H9 (cell line): ENCODE measurements at regions not wholly inside any gene's neighbourhood (a gene's known extent, or its start where the extent isn't known, plus 50 kb on each side); places are given as distances from the start of the nearest gene placed in this dataset.

Source experiments
- DNase-seq: peaks from one replicate; pipeline ENCODE4 v3.0.0-alpha.2; 2017
- H2AFZ ChIP-seq: one replicate; pipeline ENCODE4 v1.6.1; 2013; ENCODE audit warnings: mild to moderate bottlenecking, low read length, control low read depth, moderate library complexity
- H2AK5ac ChIP-seq: 2 replicates; pipeline ENCODE4 v1.6.1; 2013; ENCODE audit warnings: low read length, control low read depth, mixed read lengths; ENCODE audit not compliant: insufficient read length
- H2BK120ac ChIP-seq: one replicate; pipeline ENCODE4 v1.6.1; 2013; ENCODE audit warnings: low read depth, mild to moderate bottlenecking, low read length, control low read depth, inconsistent platforms; ENCODE audit not compliant: poor library complexity, severe bottlenecking
- H2BK12ac ChIP-seq: 2 replicates; pipeline ENCODE4 v1.6.1; 2013; ENCODE audit warnings: low read length, control low read depth, mixed read lengths, low read depth; ENCODE audit not compliant: insufficient read length
- H2BK15ac ChIP-seq: 2 replicates; pipeline ENCODE4 v1.6.1; 2013; ENCODE audit warnings: low read depth, low read length, control low read depth
- H2BK20ac ChIP-seq: one replicate; pipeline ENCODE4 v1.6.1; 2013; ENCODE audit warnings: low read depth, mild to moderate bottlenecking, low read length, control low read depth, inconsistent platforms; ENCODE audit not compliant: poor library complexity, severe bottlenecking
- H2BK5ac ChIP-seq: 2 replicates; pipeline ENCODE4 v1.6.1; 2013; ENCODE audit warnings: low read length, control low read depth, mixed read lengths; ENCODE audit not compliant: insufficient read length
- H3K14ac ChIP-seq: 2 replicates; pipeline ENCODE4 v1.6.1; 2013; ENCODE audit warnings: low read length, control low read depth; ENCODE audit not compliant: insufficient read depth
- H3K18ac ChIP-seq: 2 replicates; pipeline ENCODE4 v1.6.1; 2013; ENCODE audit warnings: low read depth, mild to moderate bottlenecking, mixed read lengths, low read length, control low read depth; ENCODE audit not compliant: insufficient read length
- H3K23ac ChIP-seq: 2 replicates; pipeline ENCODE4 v1.6.1; 2013; ENCODE audit warnings: low read length, control low read depth, mixed read lengths, low read depth; ENCODE audit not compliant: insufficient read length
- H3K23me2 ChIP-seq: 2 replicates; pipeline ENCODE4 v1.6.1; 2013; ENCODE audit warnings: low read depth, mild to moderate bottlenecking, mixed read lengths, low read length, control low read depth; ENCODE audit not compliant: insufficient read length, poor library complexity, severe bottlenecking
- H3K27ac ChIP-seq: 2 replicates; pipeline ENCODE4 v1.5.1; 2013; ENCODE audit warnings: low read length, control low read depth, mixed read lengths, low read depth; ENCODE audit not compliant: insufficient read length
- H3K27me3 ChIP-seq: 2 replicates; pipeline ENCODE4 v1.6.1; 2013; ENCODE audit warnings: low read length, control low read depth, inconsistent platforms; ENCODE audit not compliant: insufficient read depth
- H3K4ac ChIP-seq: 2 replicates; pipeline ENCODE4 v1.6.1; 2013; ENCODE audit warnings: low read depth, mild to moderate bottlenecking, control low read depth, inconsistent platforms, low read length, moderate library complexity
- H3K4me1 ChIP-seq: 2 replicates; pipeline ENCODE4 v1.6.1; 2013; ENCODE audit warnings: low read length, control low read depth, inconsistent platforms; ENCODE audit not compliant: insufficient read depth
- H3K4me2 ChIP-seq: 2 replicates; pipeline ENCODE4 v1.6.1; 2013; ENCODE audit warnings: low read length, control low read depth, mixed read lengths; ENCODE audit not compliant: insufficient read length, insufficient read depth
- H3K56ac ChIP-seq: 2 replicates; pipeline ENCODE4 v1.6.1; 2013; ENCODE audit warnings: low read depth, mild to moderate bottlenecking, mixed read lengths, low read length, control low read depth; ENCODE audit not compliant: insufficient read length
- H3K79me1 ChIP-seq: 2 replicates; pipeline ENCODE4 v1.6.1; 2013; ENCODE audit warnings: low read depth, mild to moderate bottlenecking, moderate library complexity, low read length, control low read depth, inconsistent platforms; ENCODE audit not compliant: insufficient read depth, poor library complexity, severe bottlenecking
- H3K79me2 ChIP-seq: 2 replicates; pipeline ENCODE4 v1.6.1; 2013; ENCODE audit warnings: low read length, control low read depth, inconsistent platforms; ENCODE audit not compliant: insufficient read depth
- H3K9ac ChIP-seq: 2 replicates; pipeline ENCODE4 v1.6.1; 2013; ENCODE audit warnings: low read length, control low read depth, mixed read lengths; ENCODE audit not compliant: insufficient read length; ENCODE audit errors: extremely low read depth
- H3K9me3 ChIP-seq: one replicate; pipeline ENCODE4 v1.6.1; 2013; ENCODE audit warnings: low read depth, low read length, inconsistent platforms; ENCODE audit not compliant: control insufficient read depth
- H3T11ph ChIP-seq: one replicate; pipeline ENCODE4 v1.6.1; 2013; ENCODE audit warnings: mild to moderate bottlenecking, low read length, control low read depth, inconsistent platforms
- H4K20me1 ChIP-seq: one replicate; pipeline ENCODE4 v1.6.1; 2013; ENCODE audit not compliant: control insufficient read depth, insufficient read length, insufficient read depth
- H4K5ac ChIP-seq: 2 replicates; pipeline ENCODE4 v1.6.1; 2013; ENCODE audit warnings: low read depth, mild to moderate bottlenecking, mixed read lengths, low read length, control low read depth; ENCODE audit not compliant: insufficient read length
- H4K8ac ChIP-seq: replicated peaks from 2 replicates; pipeline ENCODE4 v1.6.1; 2013; ENCODE audit warnings: low read length, control low read depth, mixed read lengths, low read depth; ENCODE audit not compliant: insufficient read length
- H4K91ac ChIP-seq: 2 replicates; pipeline ENCODE4 v1.6.1; 2013; ENCODE audit warnings: low read depth, mild to moderate bottlenecking, moderate library complexity, mixed read lengths, low read length, control low read depth; ENCODE audit not compliant: insufficient read length
- H3K27ac Mint-ChIP-seq, 3 experiments: 2 replicates in 2 of 3; 3 replicates in 1 of 3; pipeline ENCODE4 v1.8.0; 2020 to 2021; ENCODE audit warnings: mixed read lengths in 3 of 3, mild to moderate bottlenecking in 1 of 3, moderate library complexity in 1 of 3
- H3K27me3 Mint-ChIP-seq: 2 replicates; pipeline ENCODE4 v1.8.0; 2021; ENCODE audit warnings: low read depth, mild to moderate bottlenecking, moderate library complexity, mixed read lengths
- H3K36me3 Mint-ChIP-seq, 3 experiments: 2 replicates in 2 of 3; 3 replicates in 1 of 3; pipeline ENCODE4 v1.8.0; 2020 to 2021; ENCODE audit warnings: low read depth in 3 of 3, mixed read lengths in 3 of 3; ENCODE audit not compliant: insufficient read depth in 1 of 3
- H3K4me1 Mint-ChIP-seq, 2 experiments: 2 replicates each; pipeline ENCODE4 v1.8.0; 2020; ENCODE audit warnings: mixed read lengths in 2 of 2
- H3K4me3 Mint-ChIP-seq, 2 experiments: 2 replicates in 1 of 2; 3 replicates in 1 of 2; pipeline ENCODE4 v1.8.0; 2020 to 2021; ENCODE audit warnings: mild to moderate bottlenecking in 2 of 2, mixed read lengths in 2 of 2, moderate library complexity in 1 of 2
- H3K9me3 Mint-ChIP-seq, 2 experiments: 2 replicates in 1 of 2; 3 replicates in 1 of 2; pipeline ENCODE4 v1.8.0; 2020; ENCODE audit warnings: mild to moderate bottlenecking in 2 of 2, mixed read lengths in 2 of 2, moderate library complexity in 1 of 2
- CTCF ChIP-seq: fragments of 200-600 bp; sonication (generic); conservative IDR thresholded peaks from 3 replicates; pipeline ENCODE4 v1.8.0; 2021; ENCODE audit warnings: antibody characterized with exemption, mild to moderate bottlenecking
- WGBS: extraction: QIAGEN DNeasy Blood & Tissue Kit; methylation state at CpG from one replicate; pipeline ENCODE4 v1.1.7; 2013; ENCODE audit warnings: missing lambda C conversion rate, low lambda C conversion rate, mixed read lengths; ENCODE audit not compliant: insufficient read length; ENCODE audit errors: extremely low coverage; 5-methylcytosine and 5-hydroxymethylcytosine counted together

- Histone ChIP-seq H3K4me2 (no peak overlapping the region), H3K14ac (no peak overlapping the region), H3K9ac (no peak overlapping the region), H3K18ac (no peak overlapping the region), H3K79me2 (no peaks in the 10 kb centered on the region), H4K20me1 (no peaks in the 10 kb centered on the region), H2AK5ac (no peak overlapping the region), H3K4me1 (no peaks in the 10 kb centered on the region), H4K8ac (no peak overlapping the region), H3K27me3 (no peaks in the 10 kb centered on the region), H3K23me2 (no peaks in the 10 kb centered on the region), H4K91ac (no peak overlapping the region), H3K9me3 (no peaks in the 10 kb centered on the region), H3K79me1 (no peaks in the 10 kb centered on the region), H3K27ac (no peak overlapping the region), H3K23ac (no peak overlapping the region), H2BK12ac (no peak overlapping the region), H3K4ac (no peak overlapping the region), H3K56ac (no peak overlapping the region), H2BK15ac (no peak overlapping the region), H4K5ac (no peak overlapping the region), H3T11ph (no peak overlapping the region), H2BK5ac (no peak overlapping the region), H2BK120ac (no peak overlapping the region), H2AFZ (no peak overlapping the region), H2BK20ac (no peak overlapping the region)
- no peaks in the 10 kb centered on the region for H3K36me3 Mint-ChIP-seq
- DNase-seq: no peak
- no peaks in the 10 kb centered on the region for H3K27me3 Mint-ChIP-seq
- H3K9me3 Mint-ChIP-seq: no peaks in the 10 kb centered on the region
- no peak overlapping the region for H3K27ac Mint-ChIP-seq
- TF ChIP-seq CTCF: no peak
- H3K4me1 Mint-ChIP-seq: no peaks in the 10 kb centered on the region
- no peak overlapping the region for H3K4me3 Mint-ChIP-seq
- no CpG with 5 or more reads among the region's 2 CpGs for WGBS
These were observed 378.3 kb downstream of the KCTD16 start for GRCh38 chr5:144548936-144549335.
